Liver (tissue), 3 donors: ENCODE measurements at regions not wholly inside any gene's neighbourhood (a gene's known extent, or its start where the extent isn't known, plus 50 kb on each side); places are given as distances from the start of the nearest gene placed in this dataset.

Experiments
- GABPA ChIP-seq, 2 donors: IDR thresholded peaks in 1 of 2; conservative IDR thresholded peaks in 1 of 2; 2 replicates each; pipeline ENCODE4 v1.6.1; 2016; ENCODE audit warnings: antibody characterized with exemption in 2 of 2, mild to moderate bottlenecking in 1 of 2, moderate library complexity in 1 of 2
- TF ChIP-seq, protein P1 (sequence below): IDR thresholded peaks from 2 replicates; pipeline ENCODE4 v1.6.1; 2016; ENCODE audit warnings: antibody characterized with exemption, mild to moderate bottlenecking
- TF ChIP-seq, protein P2 (sequence below): fragments of 150-350 bp; IDR thresholded peaks from 2 replicates; pipeline ENCODE4 v1.5.1; 2017; ENCODE audit warnings: improper control_type of control experiment, low read depth, low read length; ENCODE audit not compliant: missing input control
- donor health status: healthy.
- donor health status: healthy.

DNA sequence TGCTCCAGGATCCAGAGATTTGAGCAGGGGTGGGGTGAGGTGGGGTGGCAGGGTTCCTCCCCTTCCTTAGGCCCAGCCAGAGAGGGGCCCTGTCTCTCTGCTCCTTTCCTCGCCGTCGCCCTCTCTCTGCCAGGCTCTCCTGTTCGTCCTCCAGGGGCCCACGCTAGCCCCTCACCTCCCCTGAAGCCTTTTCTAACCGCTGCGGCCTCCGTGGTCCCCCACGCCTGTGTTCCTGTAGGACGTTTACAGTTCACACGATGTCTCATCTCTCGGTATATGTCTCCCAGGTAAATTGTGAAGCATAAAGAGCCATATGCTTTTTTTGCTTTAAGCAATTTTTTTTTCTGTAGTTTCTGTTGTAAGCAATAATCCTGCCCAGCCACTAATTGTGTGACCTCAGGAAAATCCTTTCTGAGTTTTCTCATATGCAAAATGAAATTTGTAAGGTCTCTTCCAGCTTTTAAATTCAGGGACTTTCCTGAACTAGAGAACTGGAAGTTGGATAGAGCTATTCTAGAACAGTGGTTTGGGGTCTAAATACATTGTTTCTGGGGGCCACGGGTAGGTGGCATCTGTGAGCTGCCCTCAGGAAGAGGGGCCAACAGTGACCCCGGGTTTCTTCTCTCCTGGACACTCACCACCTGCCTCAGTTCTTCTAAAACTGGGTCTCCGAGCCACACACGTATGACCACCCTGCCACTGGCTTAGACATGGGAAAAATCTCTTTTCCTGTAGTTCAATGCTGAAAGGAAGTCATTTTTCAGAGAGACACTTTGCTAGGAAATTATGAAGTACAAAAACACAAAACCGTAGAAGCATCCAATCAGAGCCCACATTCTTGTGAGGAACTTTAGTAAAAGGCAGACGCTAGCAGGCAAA is 50.2 kb upstream of the ZNF366 start:
- TF ChIP-seq, protein P1, sequence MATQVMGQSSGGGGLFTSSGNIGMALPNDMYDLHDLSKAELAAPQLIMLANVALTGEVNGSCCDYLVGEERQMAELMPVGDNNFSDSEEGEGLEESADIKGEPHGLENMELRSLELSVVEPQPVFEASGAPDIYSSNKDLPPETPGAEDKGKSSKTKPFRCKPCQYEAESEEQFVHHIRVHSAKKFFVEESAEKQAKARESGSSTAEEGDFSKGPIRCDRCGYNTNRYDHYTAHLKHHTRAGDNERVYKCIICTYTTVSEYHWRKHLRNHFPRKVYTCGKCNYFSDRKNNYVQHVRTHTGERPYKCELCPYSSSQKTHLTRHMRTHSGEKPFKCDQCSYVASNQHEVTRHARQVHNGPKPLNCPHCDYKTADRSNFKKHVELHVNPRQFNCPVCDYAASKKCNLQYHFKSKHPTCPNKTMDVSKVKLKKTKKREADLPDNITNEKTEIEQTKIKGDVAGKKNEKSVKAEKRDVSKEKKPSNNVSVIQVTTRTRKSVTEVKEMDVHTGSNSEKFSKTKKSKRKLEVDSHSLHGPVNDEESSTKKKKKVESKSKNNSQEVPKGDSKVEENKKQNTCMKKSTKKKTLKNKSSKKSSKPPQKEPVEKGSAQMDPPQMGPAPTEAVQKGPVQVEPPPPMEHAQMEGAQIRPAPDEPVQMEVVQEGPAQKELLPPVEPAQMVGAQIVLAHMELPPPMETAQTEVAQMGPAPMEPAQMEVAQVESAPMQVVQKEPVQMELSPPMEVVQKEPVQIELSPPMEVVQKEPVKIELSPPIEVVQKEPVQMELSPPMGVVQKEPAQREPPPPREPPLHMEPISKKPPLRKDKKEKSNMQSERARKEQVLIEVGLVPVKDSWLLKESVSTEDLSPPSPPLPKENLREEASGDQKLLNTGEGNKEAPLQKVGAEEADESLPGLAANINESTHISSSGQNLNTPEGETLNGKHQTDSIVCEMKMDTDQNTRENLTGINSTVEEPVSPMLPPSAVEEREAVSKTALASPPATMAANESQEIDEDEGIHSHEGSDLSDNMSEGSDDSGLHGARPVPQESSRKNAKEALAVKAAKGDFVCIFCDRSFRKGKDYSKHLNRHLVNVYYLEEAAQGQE: no peak
- TF ChIP-seq, protein P2, sequence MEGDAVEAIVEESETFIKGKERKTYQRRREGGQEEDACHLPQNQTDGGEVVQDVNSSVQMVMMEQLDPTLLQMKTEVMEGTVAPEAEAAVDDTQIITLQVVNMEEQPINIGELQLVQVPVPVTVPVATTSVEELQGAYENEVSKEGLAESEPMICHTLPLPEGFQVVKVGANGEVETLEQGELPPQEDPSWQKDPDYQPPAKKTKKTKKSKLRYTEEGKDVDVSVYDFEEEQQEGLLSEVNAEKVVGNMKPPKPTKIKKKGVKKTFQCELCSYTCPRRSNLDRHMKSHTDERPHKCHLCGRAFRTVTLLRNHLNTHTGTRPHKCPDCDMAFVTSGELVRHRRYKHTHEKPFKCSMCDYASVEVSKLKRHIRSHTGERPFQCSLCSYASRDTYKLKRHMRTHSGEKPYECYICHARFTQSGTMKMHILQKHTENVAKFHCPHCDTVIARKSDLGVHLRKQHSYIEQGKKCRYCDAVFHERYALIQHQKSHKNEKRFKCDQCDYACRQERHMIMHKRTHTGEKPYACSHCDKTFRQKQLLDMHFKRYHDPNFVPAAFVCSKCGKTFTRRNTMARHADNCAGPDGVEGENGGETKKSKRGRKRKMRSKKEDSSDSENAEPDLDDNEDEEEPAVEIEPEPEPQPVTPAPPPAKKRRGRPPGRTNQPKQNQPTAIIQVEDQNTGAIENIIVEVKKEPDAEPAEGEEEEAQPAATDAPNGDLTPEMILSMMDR: no peak
- no peak for TF ChIP-seq GABPA (IDR thresholded peaks at IDR 0.05 in 1 of 2, conservative IDR thresholded peaks at IDR 0.05 in 1 of 2)
